Esophagus (tissue), 2 donors: ENCODE measurements at regions not wholly inside any gene's neighbourhood (a gene's known extent, or its start where the extent isn't known, plus 50 kb on each side); places are given as distances from the start of the nearest gene placed in this dataset.

Experiments used
- H3K27ac ChIP-seq, 2 donors: one replicate each; pipeline ENCODE4 v1.5.1; 2013; ENCODE audit warnings: low read depth in 2 of 2, mild to moderate bottlenecking in 2 of 2, inconsistent platforms in 1 of 2, low read length in 1 of 2, moderate library complexity in 1 of 2
- H3K27me3 ChIP-seq, 2 donors: one replicate each; pipeline ENCODE4 v1.6.1; 2013; ENCODE audit warnings: low read length in 2 of 2, control low read depth in 1 of 2, mild to moderate bottlenecking in 1 of 2; ENCODE audit not compliant: insufficient read depth in 2 of 2, control insufficient read depth in 1 of 2
- H3K36me3 ChIP-seq, 2 donors: one replicate each; pipeline ENCODE4 v1.6.1; 2013; ENCODE audit warnings: low read length in 1 of 2; ENCODE audit not compliant: control insufficient read depth in 2 of 2, insufficient read depth in 2 of 2
- H3K4me1 ChIP-seq, 2 donors: one replicate each; pipeline ENCODE4 v1.6.1; 2013; ENCODE audit warnings: low read length in 1 of 2; ENCODE audit not compliant: control insufficient read depth in 2 of 2, insufficient read depth in 2 of 2
- H3K4me3 ChIP-seq, 2 donors: one replicate each; pipeline ENCODE4 v1.5.1; 2013; ENCODE audit warnings: low read length in 2 of 2, mild to moderate bottlenecking in 2 of 2, low read depth in 1 of 2, moderate library complexity in 1 of 2
- H3K9me3 ChIP-seq, 2 donors: one replicate each; pipeline ENCODE4 v1.6.1; 2013; ENCODE audit warnings: mild to moderate bottlenecking in 2 of 2, low read depth in 1 of 2, low read length in 1 of 2, moderate library complexity in 1 of 2; ENCODE audit not compliant: control insufficient read depth in 2 of 2, insufficient read depth in 1 of 2
- WGBS, 2 donors: extraction: QIAGEN DNeasy Blood & Tissue Kit; methylation state at CpG; one replicate each; pipeline ENCODE4 v1.1.7; 2013; 5-methylcytosine and 5-hydroxymethylcytosine counted together
- donor health status: healthy with polysubstance abuse.
- donor health status: Bipolar disorder and iron deficiency.

DNA sequence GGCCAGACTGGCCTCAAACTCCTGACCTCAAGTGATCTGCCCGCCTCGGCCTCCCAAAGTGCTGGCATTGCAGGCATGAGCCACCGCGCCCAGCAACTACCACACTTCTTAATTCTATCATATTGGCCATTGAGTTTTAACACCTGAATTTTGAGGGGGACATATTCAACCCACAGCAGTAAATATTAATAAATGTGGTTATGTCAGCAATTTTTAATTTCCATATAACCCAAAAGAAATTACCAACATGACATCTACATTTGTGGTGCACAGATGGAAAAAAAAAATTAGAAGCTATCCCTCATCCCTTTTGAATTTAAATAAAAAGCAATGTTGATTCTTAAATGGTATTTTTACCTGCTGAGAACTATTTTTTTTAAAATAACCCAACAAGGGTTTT is 88.7 kb downstream of the SLITRK6 start:
- Histone ChIP-seq H3K4me3 (no peak overlapping the region), H3K9me3 (no peaks in the 10 kb centered on the region), H3K4me1 (no peaks in the 10 kb centered on the region), H3K27me3 (no peaks in the 10 kb centered on the region), H3K36me3 (no peaks in the 10 kb centered on the region), H3K27ac (no peak overlapping the region)
- 96% methylated on average over 4 of the region's 4 CpGs for WGBS, 2 donors

DNA sequence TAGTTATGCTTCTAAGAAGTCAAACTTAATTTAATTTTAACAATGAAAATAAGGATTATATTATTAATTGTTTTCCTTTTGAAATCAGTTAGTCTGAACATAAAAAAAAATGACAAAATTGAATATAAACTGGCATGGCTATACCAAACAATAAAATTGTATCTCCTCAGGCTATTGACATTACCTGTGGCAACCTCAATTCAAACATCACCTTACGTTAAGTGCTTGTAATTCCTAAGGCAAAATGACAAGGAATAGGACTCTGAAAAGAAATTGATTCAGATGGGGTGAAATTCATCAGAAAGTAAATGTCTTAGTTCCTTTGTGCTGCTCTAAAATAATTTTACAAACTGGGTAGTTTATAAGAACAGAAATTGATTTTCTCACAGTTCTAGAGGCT is 89.5 kb downstream of the SLITRK6 start:
- Histone ChIP-seq H3K9me3 (no peaks in the 10 kb centered on the region), H3K27ac (no peak overlapping the region), H3K36me3 (no peaks in the 10 kb centered on the region), H3K4me3 (no peak overlapping the region), H3K27me3 (no peaks in the 10 kb centered on the region), H3K4me1 (no peaks in the 10 kb centered on the region)
- 44 to 65% methylated on average over 1 of the region's 1 CpG for WGBS, 2 donors

DNA sequence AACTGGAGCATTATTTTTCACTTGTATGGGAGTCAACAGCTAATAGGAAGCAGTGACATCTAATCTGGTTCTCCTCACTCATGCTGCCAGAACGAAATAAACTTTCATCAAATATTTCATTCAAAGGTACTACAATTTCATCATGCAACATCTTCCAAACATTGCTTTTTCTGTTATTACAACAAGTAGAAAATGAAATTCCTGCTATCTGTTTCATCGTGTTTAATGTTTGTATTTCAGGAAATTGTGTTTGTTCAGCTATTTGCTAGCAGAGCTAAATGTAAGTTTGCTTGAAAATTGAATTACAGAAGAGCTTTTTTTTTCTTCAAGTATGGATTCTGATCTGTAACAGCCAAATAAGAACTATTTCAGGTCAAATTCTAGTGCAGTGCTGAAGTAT is 90.1 kb downstream of the SLITRK6 start:
- no peaks in the 10 kb centered on the region for H3K27me3 ChIP-seq
- no peaks in the 10 kb centered on the region for H3K4me1 ChIP-seq
- WGBS, 2 donors, result 44 to 59% methylated on average over 2 of the region's 2 CpGs
- H3K27ac ChIP-seq, result no peak overlapping the region
- no peak overlapping the region for H3K4me3 ChIP-seq
- H3K36me3 ChIP-seq, result no peaks in the 10 kb centered on the region
- H3K9me3 ChIP-seq, result no peaks in the 10 kb centered on the region

DNA sequence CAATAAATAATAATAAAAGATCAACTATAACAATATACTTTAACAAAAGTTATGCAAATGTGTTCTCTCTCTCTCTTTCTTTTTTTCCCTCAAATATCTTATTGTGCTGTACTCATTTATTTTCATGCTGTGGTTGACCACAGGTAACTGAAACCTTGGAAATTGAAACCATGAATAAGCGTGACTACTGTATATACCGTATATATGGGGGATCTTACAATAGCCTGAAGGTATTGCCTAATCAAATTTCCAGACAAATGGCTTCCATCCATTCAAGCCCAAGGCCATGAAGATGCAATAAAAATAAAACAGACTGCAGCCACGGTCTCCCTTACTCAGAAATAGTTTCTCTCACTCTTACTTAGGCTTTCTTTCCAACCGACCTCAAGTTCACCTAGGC is 98.3 kb downstream of the SLITRK6 start:
- Histone ChIP-seq H3K9me3 (no peaks in the 10 kb centered on the region), H3K4me1 (no peaks in the 10 kb centered on the region), H3K36me3 (no peaks in the 10 kb centered on the region), H3K4me3 (no peak overlapping the region), H3K27me3 (no peaks in the 10 kb centered on the region), H3K27ac (no peak overlapping the region)
- WGBS, 2 donors, result 73 to 74% methylated on average over 4 of the region's 4 CpGs

DNA sequence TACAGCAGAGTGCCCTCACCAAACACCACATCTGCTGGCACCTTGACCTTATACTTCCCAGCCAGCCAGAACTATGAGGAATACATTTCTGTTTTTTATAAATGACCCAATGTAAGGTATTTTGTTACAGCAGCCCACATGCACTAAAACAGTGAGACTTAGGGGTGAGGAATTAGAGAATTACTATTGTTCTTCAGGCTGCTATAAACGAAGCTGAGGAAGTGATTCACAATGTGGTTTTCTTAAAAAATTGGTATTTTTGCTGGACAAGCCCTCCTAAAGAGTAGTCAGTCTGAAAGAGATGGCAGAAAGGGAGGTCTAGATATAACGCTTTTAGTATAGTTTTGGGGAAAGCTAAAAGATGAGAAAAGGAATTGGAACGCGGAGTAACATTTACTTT is 101.0 kb downstream of the SLITRK6 start:
- Histone ChIP-seq H3K9me3 (no peaks in the 10 kb centered on the region), H3K27ac (no peak overlapping the region), H3K4me3 (no peak overlapping the region), H3K36me3 (no peaks in the 10 kb centered on the region), H3K27me3 (no peaks in the 10 kb centered on the region), H3K4me1 (no peaks in the 10 kb centered on the region)
- WGBS, 2 donors, result 39 to 48% methylated on average over 4 of the region's 4 CpGs

DNA sequence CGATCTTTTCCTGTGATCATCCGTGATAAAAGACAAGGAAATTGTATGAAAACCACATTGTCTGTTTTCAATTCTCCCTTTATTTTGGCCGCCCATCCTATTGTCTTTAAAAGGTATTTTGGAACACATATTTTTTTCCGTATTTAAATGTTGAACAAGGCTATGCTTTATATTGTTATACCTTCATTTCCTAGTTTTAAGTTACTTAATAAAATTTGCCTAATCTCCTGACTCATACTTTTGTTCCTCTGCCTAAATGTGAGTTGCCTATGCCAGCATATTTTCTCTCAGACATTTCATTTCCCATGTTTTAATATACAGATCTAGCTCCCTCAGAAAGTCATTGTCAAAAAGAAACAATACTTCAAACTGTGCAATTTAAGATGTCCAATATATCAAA is 104.2 kb downstream of the SLITRK6 start:
- no peaks in the 10 kb centered on the region for H3K9me3 ChIP-seq
- no peak overlapping the region for H3K27ac ChIP-seq
- H3K36me3 ChIP-seq, result no peaks in the 10 kb centered on the region
- H3K4me1 ChIP-seq, result no peaks in the 10 kb centered on the region
- no peak overlapping the region for H3K4me3 ChIP-seq
- H3K27me3 ChIP-seq, result no peaks in the 10 kb centered on the region
- whole genome bisulfite sequencing, 2 donors, result 28 to 37% methylated on average over 4 of the region's 4 CpGs

DNA sequence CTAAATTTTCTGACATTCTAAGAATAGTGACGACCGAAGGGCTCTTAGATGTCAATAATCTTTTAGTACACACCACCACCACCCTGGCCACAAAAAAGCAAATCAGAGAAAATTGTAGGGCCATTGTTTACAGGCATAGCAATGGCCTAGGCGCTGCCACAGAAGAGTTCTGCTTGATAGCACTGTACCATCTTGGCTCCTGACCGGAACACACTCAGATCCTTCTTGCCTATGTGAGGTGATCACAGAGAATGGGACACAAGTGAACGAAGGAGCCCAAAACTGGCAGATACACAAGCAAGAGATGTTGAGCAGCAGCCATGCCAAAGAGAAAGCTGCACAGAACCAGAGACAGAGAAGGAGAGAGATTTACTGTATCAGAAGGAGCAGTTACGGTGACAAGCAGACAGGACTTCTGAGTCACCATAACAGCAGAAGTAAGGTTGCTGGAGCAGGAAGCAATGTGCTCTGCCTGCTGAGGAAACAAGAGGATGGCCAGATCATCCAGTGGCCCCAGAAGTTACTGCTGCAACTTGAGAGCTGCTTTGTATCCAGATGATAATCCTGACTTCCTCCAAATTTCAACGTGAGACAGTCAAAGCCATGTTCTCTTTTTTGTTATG is 105.2 kb downstream of the SLITRK6 start:
- 71 to 76% methylated on average over 7 of the region's 7 CpGs for WGBS, 2 donors
- Histone ChIP-seq H3K4me3 (no peak overlapping the region), H3K9me3 (no peaks in the 10 kb centered on the region), H3K27me3 (no peaks in the 10 kb centered on the region), H3K4me1 (no peaks in the 10 kb centered on the region), H3K36me3 (no peaks in the 10 kb centered on the region), H3K27ac (no peak overlapping the region)

DNA sequence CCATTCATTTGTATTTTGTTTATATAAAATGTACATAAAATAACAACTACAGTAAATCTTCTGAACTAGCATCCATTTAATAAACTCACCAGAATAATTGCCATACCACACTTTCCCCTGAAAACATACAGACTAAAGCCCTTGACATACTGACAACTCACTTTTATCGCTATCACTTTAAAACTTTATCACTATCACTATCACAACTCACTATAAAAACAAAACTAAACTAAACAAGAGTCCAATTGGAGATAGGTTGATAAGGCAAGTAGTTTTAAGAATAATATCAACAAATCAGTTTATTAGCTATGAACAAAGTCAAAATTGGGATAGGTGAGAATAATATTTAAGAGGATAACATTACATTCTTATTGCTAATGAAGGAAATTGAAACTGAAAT is 108.9 kb downstream of the SLITRK6 start:
- Histone ChIP-seq H3K36me3 (no peaks in the 10 kb centered on the region), H3K27ac (no peak overlapping the region), H3K4me3 (no peak overlapping the region), H3K9me3 (no peaks in the 10 kb centered on the region), H3K27me3 (no peaks in the 10 kb centered on the region), H3K4me1 (no peaks in the 10 kb centered on the region)
- WGBS, 2 donors, result 0 to 14% methylated on average over 1 of the region's 1 CpG

DNA sequence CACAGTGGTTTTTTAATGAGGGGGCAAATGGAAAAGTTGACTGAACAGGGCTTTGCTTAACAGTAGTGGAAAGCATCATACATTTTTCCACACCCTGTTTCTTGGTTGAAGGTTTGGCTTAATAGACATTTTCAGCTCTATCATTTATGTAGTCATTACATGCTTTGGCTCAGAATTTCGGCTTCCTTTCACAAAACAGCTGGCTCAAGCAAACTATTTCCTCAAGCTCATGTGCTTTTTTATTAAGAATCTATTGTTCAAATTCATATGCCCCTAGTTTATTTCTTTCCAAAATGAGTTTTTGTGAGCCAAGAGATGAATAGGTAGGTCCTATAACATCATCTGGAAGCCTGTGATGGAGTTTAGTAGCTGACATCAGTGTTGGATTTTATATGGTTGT is 113.8 kb downstream of the SLITRK6 start:
- H3K9me3 ChIP-seq, result no peaks in the 10 kb centered on the region
- H3K4me1 ChIP-seq, result no peaks in the 10 kb centered on the region
- no peak overlapping the region for H3K4me3 ChIP-seq
- no peaks in the 10 kb centered on the region for H3K27me3 ChIP-seq
- WGBS, 2 donors, result 87 to 91% methylated on average over 1 of the region's 1 CpG
- no peaks in the 10 kb centered on the region for H3K36me3 ChIP-seq
- H3K27ac ChIP-seq, result no peak overlapping the region

DNA sequence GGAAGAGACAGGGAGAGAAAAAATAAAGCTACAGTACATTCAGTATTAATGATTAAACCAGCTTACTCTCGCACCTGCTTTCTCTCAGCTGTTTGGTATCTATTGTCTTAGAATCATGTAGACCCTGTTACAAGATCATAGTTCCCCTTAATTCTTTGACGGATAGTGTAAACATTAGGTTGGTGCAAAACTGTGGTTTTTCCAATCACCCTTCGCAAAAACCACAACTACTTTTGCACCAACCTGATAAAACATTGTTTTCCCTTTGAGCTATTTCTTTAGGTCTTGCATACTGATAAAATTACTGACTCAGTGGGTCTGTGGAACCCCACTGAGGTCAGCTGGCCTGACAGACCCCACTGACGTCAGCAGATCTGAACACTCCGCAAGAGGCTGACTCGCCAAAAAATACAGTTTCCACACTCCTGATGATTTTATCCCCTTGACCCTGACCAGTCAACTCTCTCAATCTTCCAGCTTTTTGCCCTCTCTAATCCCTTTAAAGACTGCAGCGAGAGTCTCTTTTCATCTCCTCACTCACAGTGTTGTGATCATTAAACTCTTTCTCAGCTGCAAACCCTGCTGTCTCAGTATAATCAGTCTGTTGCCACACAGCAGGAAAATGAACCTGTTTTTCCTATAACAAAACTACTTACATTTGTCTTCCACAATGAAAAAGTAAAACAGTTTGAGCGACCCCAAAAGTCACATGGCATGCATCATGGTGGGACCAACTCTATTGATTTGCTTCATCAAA is 123.9 kb downstream of the SLITRK6 start:
- H3K27me3 ChIP-seq, result no peaks in the 10 kb centered on the region
- H3K4me3 ChIP-seq, result no peak overlapping the region
- H3K27ac ChIP-seq, result no peak overlapping the region
- H3K36me3 ChIP-seq, result no peaks in the 10 kb centered on the region
- WGBS, 2 donors, result 74 to 78% methylated on average over 8 of the region's 8 CpGs
- H3K4me1 ChIP-seq, result no peaks in the 10 kb centered on the region
- peaks cover 0 to 4% of the 10 kb centered on the region in 2 donors for H3K9me3 ChIP-seq
